Nephron (organoid): ENCODE measurements at regions not wholly inside any gene's neighbourhood (a gene's known extent, or its start where the extent isn't known, plus 50 kb on each side); places are given as distances from the start of the nearest gene placed in this dataset.

ENCODE experiments used
- H3K27ac Mint-ChIP-seq, 3 experiments: 2 replicates each; pipeline ENCODE4 v1.8.0; 2020; ENCODE audit warnings: mixed read lengths in 3 of 3, mild to moderate bottlenecking in 2 of 3, moderate library complexity in 1 of 3
- H3K27me3 Mint-ChIP-seq: 2 replicates; pipeline ENCODE4 v1.8.0; 2021; ENCODE audit warnings: low read depth, mild to moderate bottlenecking, moderate library complexity, mixed read lengths
- H3K36me3 Mint-ChIP-seq: 2 replicates; pipeline ENCODE4 v1.8.0; 2020; ENCODE audit warnings: low read depth, mixed read lengths
- H3K4me1 Mint-ChIP-seq: 2 replicates; pipeline ENCODE4 v1.8.0; 2020; ENCODE audit warnings: mixed read lengths
- H3K4me3 Mint-ChIP-seq, 3 experiments: 2 replicates each; pipeline ENCODE4 v1.8.0; 2020; ENCODE audit warnings: mild to moderate bottlenecking in 3 of 3, mixed read lengths in 3 of 3, moderate library complexity in 2 of 3
- H3K9me3 Mint-ChIP-seq: 2 replicates; pipeline ENCODE4 v1.8.0; 2020; ENCODE audit warnings: mixed read lengths
- TF ChIP-seq, protein P1 (sequence below), 3 experiments: fragments of 200-600 bp; sonication (generic); IDR thresholded peaks; one replicate each; pipeline ENCODE4 v1.5.0; 2021; ENCODE audit warnings: antibody characterized with exemption in 3 of 3; ENCODE audit not compliant: unreplicated experiment in 3 of 3

DNA sequence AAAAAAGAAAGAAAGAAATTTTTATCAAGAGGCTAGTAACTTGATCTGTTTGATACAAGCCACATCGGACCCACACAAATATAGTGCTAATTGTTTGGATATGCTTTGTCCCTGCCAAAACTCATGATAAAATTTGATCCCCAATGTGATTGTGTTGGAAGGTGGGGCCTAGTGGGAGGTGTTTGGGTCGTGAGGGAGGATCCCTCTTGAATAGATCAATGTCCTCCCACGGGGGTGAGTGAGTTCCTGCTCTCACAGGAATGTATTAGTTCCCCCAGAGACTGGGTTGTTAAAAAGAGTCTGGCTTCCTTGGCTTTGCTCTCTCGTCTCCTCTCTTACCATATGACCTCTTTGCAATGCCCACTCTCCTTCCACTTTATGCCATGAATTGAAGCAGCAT, 80.6 kb upstream of the CPLX2 start:
- Mint-ChIP-seq H3K4me3 (no peak overlapping the region), H3K27me3 (peaks cover 34% of the 10 kb centered on the region), H3K9me3 (no peaks in the 10 kb centered on the region), H3K36me3 (no peaks in the 10 kb centered on the region), H3K27ac (no peak overlapping the region), H3K4me1 (no peaks in the 10 kb centered on the region)
- TF ChIP-seq, protein P1, sequence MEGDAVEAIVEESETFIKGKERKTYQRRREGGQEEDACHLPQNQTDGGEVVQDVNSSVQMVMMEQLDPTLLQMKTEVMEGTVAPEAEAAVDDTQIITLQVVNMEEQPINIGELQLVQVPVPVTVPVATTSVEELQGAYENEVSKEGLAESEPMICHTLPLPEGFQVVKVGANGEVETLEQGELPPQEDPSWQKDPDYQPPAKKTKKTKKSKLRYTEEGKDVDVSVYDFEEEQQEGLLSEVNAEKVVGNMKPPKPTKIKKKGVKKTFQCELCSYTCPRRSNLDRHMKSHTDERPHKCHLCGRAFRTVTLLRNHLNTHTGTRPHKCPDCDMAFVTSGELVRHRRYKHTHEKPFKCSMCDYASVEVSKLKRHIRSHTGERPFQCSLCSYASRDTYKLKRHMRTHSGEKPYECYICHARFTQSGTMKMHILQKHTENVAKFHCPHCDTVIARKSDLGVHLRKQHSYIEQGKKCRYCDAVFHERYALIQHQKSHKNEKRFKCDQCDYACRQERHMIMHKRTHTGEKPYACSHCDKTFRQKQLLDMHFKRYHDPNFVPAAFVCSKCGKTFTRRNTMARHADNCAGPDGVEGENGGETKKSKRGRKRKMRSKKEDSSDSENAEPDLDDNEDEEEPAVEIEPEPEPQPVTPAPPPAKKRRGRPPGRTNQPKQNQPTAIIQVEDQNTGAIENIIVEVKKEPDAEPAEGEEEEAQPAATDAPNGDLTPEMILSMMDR (IDR thresholded peaks at IDR 0.05; ENCODE audit: unreplicated experiment in 3 of 3): no peak

DNA sequence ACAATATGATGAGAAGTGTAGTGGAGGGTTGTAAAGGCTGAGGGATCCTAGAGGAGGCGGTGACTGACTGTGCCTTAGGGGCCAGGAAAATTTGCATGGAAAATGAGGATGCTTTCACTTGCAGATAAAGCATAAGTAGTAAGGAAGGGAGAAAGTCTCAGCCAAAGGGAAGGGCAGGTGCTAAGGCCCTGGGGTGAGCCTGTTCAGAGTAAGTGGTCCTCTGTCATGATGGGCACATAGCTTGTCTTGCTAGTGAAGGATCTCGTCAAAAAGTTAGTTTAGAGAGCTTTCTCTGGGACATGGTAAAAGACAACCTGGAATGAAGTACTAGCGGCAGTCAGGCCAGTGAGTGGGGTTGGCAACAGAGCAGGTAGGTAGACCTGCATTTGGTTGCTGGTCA, 75.4 kb upstream of the CPLX2 start:
- no peaks in the 10 kb centered on the region for H3K36me3 Mint-ChIP-seq
- H3K27me3 Mint-ChIP-seq: peaks cover 57% of the 10 kb centered on the region
- H3K4me1 Mint-ChIP-seq: no peaks in the 10 kb centered on the region
- H3K9me3 Mint-ChIP-seq: no peaks in the 10 kb centered on the region
- TF ChIP-seq, protein P1 (IDR thresholded peaks at IDR 0.05; ENCODE audit: unreplicated experiment in 3 of 3): no peak
- H3K27ac Mint-ChIP-seq: no peak overlapping the region
- peak overlapping the region; percentile 4 to 51 (median 38) for H3K4me3 Mint-ChIP-seq

DNA sequence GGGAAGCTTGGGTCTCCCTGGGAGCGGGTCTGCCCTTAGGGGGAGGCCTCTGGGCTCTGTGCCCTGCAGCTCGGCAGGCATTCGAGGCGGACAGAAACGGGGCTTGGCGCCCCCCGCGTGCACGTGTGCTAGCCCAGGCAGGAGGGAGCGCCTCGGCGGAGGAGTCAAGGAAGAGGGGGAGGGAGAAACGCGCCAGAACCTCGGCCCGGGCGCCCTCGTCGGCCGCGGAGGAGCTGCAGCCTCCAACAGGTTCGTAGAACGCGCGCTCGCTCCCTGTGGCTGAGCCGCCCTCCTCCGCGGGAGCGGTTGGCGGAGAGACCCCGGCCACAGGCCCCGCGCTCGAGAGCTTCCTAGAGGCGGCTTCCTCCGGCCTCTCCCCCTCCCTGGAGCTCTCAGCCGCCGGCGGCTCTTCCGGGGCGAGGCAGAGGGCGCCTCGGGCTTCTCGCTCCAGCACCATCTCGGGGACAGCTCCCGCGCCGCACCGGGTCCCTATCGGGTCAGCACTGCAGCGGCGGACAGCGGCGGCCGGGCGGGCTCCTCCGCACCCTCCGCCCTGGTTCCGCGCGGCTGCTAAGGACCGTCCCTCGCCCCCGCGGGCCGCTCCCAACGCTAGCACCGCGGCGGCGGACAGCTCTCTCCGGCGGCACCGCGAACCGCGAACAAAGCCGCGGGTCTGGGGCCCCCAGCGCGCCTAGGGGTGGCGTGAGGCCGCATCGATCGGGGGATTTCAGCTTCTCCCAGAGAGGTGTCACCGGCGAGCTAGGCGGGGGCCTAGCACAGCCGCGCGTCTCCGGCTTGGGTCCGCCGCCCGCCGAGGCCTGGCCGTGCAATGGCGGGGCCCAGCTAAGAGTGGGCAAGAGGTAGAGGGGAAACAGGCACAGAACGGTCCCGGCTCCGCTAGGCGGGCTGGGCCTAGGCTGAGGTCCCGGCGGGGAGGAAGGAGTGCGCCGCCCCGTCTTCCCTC, 74.6 kb upstream of the CPLX2 start:
- TF ChIP-seq, protein P1 (IDR thresholded peaks at IDR 0.05; ENCODE audit: unreplicated experiment in 3 of 3): no peak
- no peaks in the 10 kb centered on the region for H3K36me3 Mint-ChIP-seq
- no peaks in the 10 kb centered on the region for H3K9me3 Mint-ChIP-seq
- H3K27me3 Mint-ChIP-seq: peaks cover 63% of the 10 kb centered on the region
- H3K27ac Mint-ChIP-seq: no peak overlapping the region
- H3K4me3 Mint-ChIP-seq: peak overlapping the region in 2 of 3 experiments; percentile 59 to 71
- H3K4me1 Mint-ChIP-seq: no peaks in the 10 kb centered on the region

DNA sequence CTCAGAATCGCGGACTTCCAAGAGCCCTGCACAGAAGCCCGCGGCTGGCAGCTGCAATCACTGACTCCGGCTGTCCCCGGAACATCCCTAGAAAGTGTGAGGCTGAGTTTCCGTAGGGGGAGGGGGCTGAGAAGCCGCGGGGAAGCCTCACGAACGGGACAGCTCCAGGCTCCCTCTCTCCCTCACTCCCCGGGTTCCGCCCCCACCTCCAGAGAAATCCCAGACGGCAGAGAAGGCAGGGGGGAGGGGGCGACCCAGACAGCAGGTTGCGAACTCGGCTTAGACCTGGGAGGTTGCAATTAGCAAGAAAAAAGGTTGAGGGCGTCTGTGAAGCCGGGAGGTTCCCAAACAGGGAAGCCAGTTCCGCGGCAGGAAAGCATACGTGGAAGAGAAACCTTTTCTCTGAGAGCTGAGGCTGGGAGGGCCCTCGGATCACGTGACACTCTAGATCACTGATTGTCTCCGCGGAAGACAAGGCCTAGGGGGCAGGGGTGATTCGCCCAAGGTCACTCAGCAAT, 73.8 kb upstream of the CPLX2 start:
- TF ChIP-seq, protein P1 (IDR thresholded peaks at IDR 0.05; ENCODE audit: unreplicated experiment in 3 of 3): no peak
- H3K9me3 Mint-ChIP-seq: no peaks in the 10 kb centered on the region
- peak overlapping the region; percentile 50 to 71 (median 59) for H3K4me3 Mint-ChIP-seq
- H3K27ac Mint-ChIP-seq: no peak overlapping the region
- no peaks in the 10 kb centered on the region for H3K36me3 Mint-ChIP-seq
- no peaks in the 10 kb centered on the region for H3K4me1 Mint-ChIP-seq
- H3K27me3 Mint-ChIP-seq: peaks cover 67% of the 10 kb centered on the region

DNA sequence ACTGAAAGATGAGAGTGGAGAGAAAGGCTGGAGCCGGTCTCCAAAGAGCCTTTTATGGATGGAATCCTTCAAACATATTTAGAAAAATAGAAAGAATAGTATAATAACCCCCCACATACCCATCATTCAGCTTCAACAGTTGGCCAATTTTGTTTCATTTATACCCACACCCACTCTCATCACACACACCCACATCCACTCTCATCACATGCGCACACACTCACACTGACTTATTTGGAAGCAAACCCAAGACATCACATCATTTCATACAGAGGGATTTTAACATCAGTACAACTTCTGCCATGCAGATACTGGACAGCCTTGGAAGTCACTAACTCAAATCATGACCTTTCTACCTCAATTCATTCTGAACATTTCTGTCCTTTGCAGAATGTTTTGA, 72.8 kb upstream of the CPLX2 start:
- Mint-ChIP-seq H3K36me3 (no peaks in the 10 kb centered on the region), H3K27me3 (peaks cover 65% of the 10 kb centered on the region), H3K4me3 (peak overlapping the region in 2 of 3 experiments; percentile 29 to 30), H3K4me1 (no peaks in the 10 kb centered on the region), H3K27ac (no peak overlapping the region), H3K9me3 (no peaks in the 10 kb centered on the region)
- TF ChIP-seq, protein P1 (IDR thresholded peaks at IDR 0.05; ENCODE audit: unreplicated experiment in 3 of 3): no peak
